ENCODE measurements at regions not wholly inside any gene's neighbourhood (a gene's known extent, or its start where the extent isn't known, plus 50 kb on each side); places are given as distances from the start of the nearest gene placed in this dataset.

GRCh38 chr15:46672041-46672440 lies 1037.2 kb downstream of the SQOR start:
- Histone ChIP-seq H4K5ac (ENCODE audit: insufficient read length, low read depth, low read length) (no peak overlapping the region), H3K4ac (ENCODE audit: low read depth, low read length) (no peak overlapping the region), H3K23ac (ENCODE audit: insufficient read length, low read depth, low read length) (no peak overlapping the region), H3K79me2 (ENCODE audit: insufficient read depth, low read length) (no peaks in the 10 kb centered on the region), H3T11ph (ENCODE audit: low read length) (no peak overlapping the region), H3K18ac (ENCODE audit: insufficient read length, low read depth, low read length) (no peak overlapping the region), H3K79me1 (ENCODE audit: insufficient read depth, low read depth, low read length, poor library complexity, severe bottlenecking) (no peaks in the 10 kb centered on the region), H3K9ac (ENCODE audit: extremely low read depth, insufficient read length, low read length) (no peak overlapping the region), H2BK15ac (ENCODE audit: low read depth, low read length) (no peak overlapping the region), H2AK5ac (ENCODE audit: insufficient read length, low read length) (no peak overlapping the region), H3K23me2 (ENCODE audit: insufficient read length, low read depth, low read length, poor library complexity, severe bottlenecking) (no peaks in the 10 kb centered on the region), H3K27ac (ENCODE audit: insufficient read length, low read depth, low read length) (no peak overlapping the region), H4K91ac (ENCODE audit: insufficient read length, low read depth, low read length) (no peak overlapping the region), H4K20me1 (ENCODE audit: control insufficient read depth, insufficient read depth, insufficient read length) (no peaks in the 10 kb centered on the region), H3K56ac (ENCODE audit: insufficient read length, low read depth, low read length) (no peak overlapping the region), H3K14ac (ENCODE audit: insufficient read depth, low read length) (no peak overlapping the region), H3K4me2 (ENCODE audit: insufficient read depth, insufficient read length, low read length) (no peak overlapping the region), H2AFZ (ENCODE audit: low read length) (no peak overlapping the region), H2BK5ac (ENCODE audit: insufficient read length, low read length) (no peak overlapping the region), H4K8ac (replicated peaks; ENCODE audit: insufficient read length, low read depth, low read length) (no peak overlapping the region), H2BK12ac (ENCODE audit: insufficient read length, low read depth, low read length) (no peak overlapping the region), H3K4me1 (ENCODE audit: insufficient read depth, low read length) (no peaks in the 10 kb centered on the region), H2BK20ac (ENCODE audit: low read depth, low read length, poor library complexity, severe bottlenecking) (no peak overlapping the region), H3K9me3 (ENCODE audit: control insufficient read depth, low read depth, low read length) (no peaks in the 10 kb centered on the region), H3K27me3 (ENCODE audit: insufficient read depth, low read length) (no peaks in the 10 kb centered on the region), H2BK120ac (ENCODE audit: low read depth, low read length, poor library complexity, severe bottlenecking) (no peak overlapping the region)
- no peak for DNase-seq
- Mint-ChIP-seq H3K4me1 (peaks cover under 1 to 3% of the 10 kb centered on the region in 2 experiments; a peak in 3 of 4 replicates), H3K9me3 (no peaks in the 10 kb centered on the region), H3K36me3 (ENCODE audit: insufficient read depth in 1 of 3, low read depth in 3 of 3) (no peaks in the 10 kb centered on the region), H3K4me3 (no peak overlapping the region), H3K27me3 (ENCODE audit: low read depth) (no peaks in the 10 kb centered on the region), H3K27ac (no peak overlapping the region; a peak in 1 of 7 replicates)
- no CpG with 5 or more reads among the region's 5 CpGs for WGBS (ENCODE audit: extremely low coverage, insufficient read length, low lambda C conversion rate)
- no peak for TF ChIP-seq CTCF (conservative IDR thresholded peaks at IDR 0.05)

Measured in H9 (cell line).